H1 (cell line): ENCODE measurements at regions not wholly inside any gene's neighbourhood (a gene's known extent, or its start where the extent isn't known, plus 50 kb on each side); places are given as distances from the start of the nearest gene placed in this dataset.

Experiments
- CTCF ChIA-PET: fragments of 300-600 bp; sonication (Branson Sonifier 250); formaldehyde crosslinking; loops from one replicate; lab custom pipeline; 2021; ENCODE audit not compliant: partially characterized antibody; lab: Charles Lee
- POLR2A ChIA-PET: fragments of 300-600 bp; sonication (Branson Sonifier 250); formaldehyde crosslinking; loops from one replicate; lab custom pipeline; 2021; ENCODE audit warnings: inconsistent platforms; ENCODE audit not compliant: partially characterized antibody; lab: Charles Lee
- DNase-seq, 2 experiments: peaks; one replicate each; pipeline versions ENCODE4 v3.0.0 to v3.0.0-alpha.2; 2010 to 2022; ENCODE audit warnings: low spot score in 2 of 2, low read depth in 1 of 2, mixed read lengths in 1 of 2
- FAIRE-seq: peaks from 2 replicates; lab custom pipeline; 2011; peaks lifted over from hg19 to GRCh38; lab: Jason Lieb, UNC
- H2AFZ ChIP-seq: 2 replicates; pipeline ENCODE4 v1.8.1; 2012; ENCODE audit warnings: low read length, inconsistent platforms
- H2AK5ac ChIP-seq: 2 replicates; pipeline ENCODE4 v1.6.1; 2013; ENCODE audit warnings: low read depth, low read length
- H2BK120ac ChIP-seq: replicated peaks from 2 replicates; pipeline ENCODE3; 2013; ENCODE audit warnings: low read depth, low read length, inconsistent platforms
- H2BK12ac ChIP-seq: 2 replicates; pipeline ENCODE4 v1.6.1; 2013; ENCODE audit warnings: low read depth, low read length
- H2BK15ac ChIP-seq: 2 replicates; pipeline ENCODE4 v1.6.1; 2013; ENCODE audit warnings: low read length
- H2BK20ac ChIP-seq: 2 replicates; pipeline ENCODE4 v1.6.1; 2013; ENCODE audit warnings: low read length
- H2BK5ac ChIP-seq: 2 replicates; pipeline ENCODE4 v1.6.1; 2013; ENCODE audit warnings: low read depth, low read length
- H3K14ac ChIP-seq: 2 replicates; pipeline ENCODE4 v1.6.1; 2013; ENCODE audit warnings: inconsistent platforms; ENCODE audit not compliant: insufficient read length
- H3K18ac ChIP-seq: 2 replicates; pipeline ENCODE4 v1.6.1; 2013; ENCODE audit warnings: low read length; ENCODE audit errors: extremely low read depth
- H3K23ac ChIP-seq: 2 replicates; pipeline ENCODE4 v1.6.1; 2013; ENCODE audit warnings: inconsistent platforms; ENCODE audit not compliant: insufficient read length
- H3K23me2 ChIP-seq: 2 replicates; pipeline ENCODE4 v1.6.1; 2013; ENCODE audit warnings: low read depth, low read length
- H3K27ac ChIP-seq: 2 replicates; pipeline ENCODE4 v1.6.1; 2011; ENCODE audit warnings: low read depth, low read length, inconsistent platforms
- H3K27me3 ChIP-seq, 4 experiments: replicated peaks in 1 of 4; 1 replicate in 1 of 4; 2 replicates in 3 of 4; pipeline versions ENCODE4 v1.6.1 to v1.8.1; 2011 to 2013; ENCODE audit warnings: low read length in 3 of 4, mild to moderate bottlenecking in 3 of 4, inconsistent platforms in 2 of 4, mixed read lengths in 2 of 4, moderate library complexity in 1 of 4; ENCODE audit not compliant: control insufficient read depth in 3 of 4, insufficient read depth in 3 of 4; ENCODE audit errors: extremely low read depth in 1 of 4
- H3K36me3 ChIP-seq, 4 experiments: 2 replicates each; pipeline versions ENCODE4 v1.6.1 to v1.8.1; 2011 to 2013; ENCODE audit warnings: mild to moderate bottlenecking in 4 of 4, low read length in 3 of 4, moderate library complexity in 2 of 4, control low read depth in 1 of 4, inconsistent platforms in 1 of 4; ENCODE audit not compliant: insufficient read depth in 4 of 4, control insufficient read depth in 2 of 4
- H3K4ac ChIP-seq: replicated peaks from 2 replicates; pipeline ENCODE3; 2013; ENCODE audit warnings: low read length, low read depth, mixed read lengths, inconsistent platforms; ENCODE audit not compliant: insufficient read length
- H3K4me1 ChIP-seq, 4 experiments: replicated peaks in 1 of 4; 1 replicate in 1 of 4; 2 replicates in 3 of 4; pipeline versions ENCODE4 v1.6.1 to v1.8.1; 2011 to 2013; ENCODE audit warnings: low read length in 3 of 4, inconsistent platforms in 2 of 4, mixed read lengths in 1 of 4; ENCODE audit not compliant: insufficient read depth in 4 of 4, control insufficient read depth in 3 of 4
- H3K4me2 ChIP-seq, 2 experiments: 2 replicates each; pipeline versions ENCODE4 v1.6.1 to v1.8.1; 2011 to 2013; ENCODE audit warnings: low read depth in 2 of 2, low read length in 2 of 2, control low read depth in 1 of 2, inconsistent platforms in 1 of 2, mild to moderate bottlenecking in 1 of 2; ENCODE audit not compliant: insufficient read depth in 1 of 2
- H3K4me3 ChIP-seq, 4 experiments: fragments of 200-600, 300-600 bp in 1 of 4; sonication (generic), shearing (Covaris generic), sonication (Bioruptor Twin) in 1 of 4; 2 replicates each; pipeline versions ENCODE4 v1.5.1 to v1.8.1; 2011 to 2016; ENCODE audit warnings: low read length in 4 of 4, low read depth in 3 of 4, control low read depth in 2 of 4, inconsistent platforms in 2 of 4, mild to moderate bottlenecking in 2 of 4, mixed read lengths in 1 of 4, moderate library complexity in 1 of 4; ENCODE audit not compliant: insufficient read depth in 2 of 4; ENCODE audit errors: extremely low read depth in 1 of 4
- H3K56ac ChIP-seq: replicated peaks from 2 replicates; pipeline ENCODE3; 2013; ENCODE audit warnings: low read depth, mild to moderate bottlenecking, mixed read lengths, low read length, inconsistent platforms; ENCODE audit not compliant: insufficient read length
- H3K79me1 ChIP-seq: 2 replicates; pipeline ENCODE4 v1.6.1; 2013; ENCODE audit warnings: low read depth, low read length, control low read depth
- H3K79me2 ChIP-seq, 2 experiments: 2 replicates each; pipeline versions ENCODE4 v1.6.1 to v1.8.1; 2012 to 2013; ENCODE audit warnings: low read length in 2 of 2, mild to moderate bottlenecking in 2 of 2, inconsistent platforms in 1 of 2; ENCODE audit not compliant: insufficient read depth in 2 of 2, control insufficient read depth in 1 of 2
- H3K9ac ChIP-seq, 4 experiments: replicated peaks in 1 of 4; 1 replicate in 1 of 4; 2 replicates in 3 of 4; pipeline versions ENCODE4 v1.6.1 to v1.8.1; 2011 to 2013; ENCODE audit warnings: low read depth in 3 of 4, low read length in 3 of 4, control low read depth in 2 of 4, mild to moderate bottlenecking in 2 of 4, moderate library complexity in 2 of 4, inconsistent platforms in 1 of 4; ENCODE audit errors: extremely low read depth in 1 of 4
- H3K9me3 ChIP-seq, 2 experiments: 2 replicates each; pipeline versions ENCODE4 v1.6.1 to v1.8.1; 2012 to 2013; ENCODE audit warnings: mild to moderate bottlenecking in 2 of 2, moderate library complexity in 2 of 2, control low read depth in 1 of 2, inconsistent platforms in 1 of 2, low read depth in 1 of 2, low read length in 1 of 2, mixed read lengths in 1 of 2; ENCODE audit not compliant: insufficient read depth in 2 of 2
- H4K20me1 ChIP-seq, 2 experiments: replicated peaks in 1 of 2; 2 replicates each; pipeline versions ENCODE3 to v1.8.1; 2011 to 2013; ENCODE audit warnings: inconsistent platforms in 2 of 2, low read length in 2 of 2, mild to moderate bottlenecking in 1 of 2; ENCODE audit not compliant: insufficient read depth in 2 of 2, control insufficient read depth in 1 of 2
- H4K5ac ChIP-seq: 2 replicates; pipeline ENCODE4 v1.6.1; 2013; ENCODE audit warnings: low read length, low read depth, mixed read lengths, inconsistent platforms; ENCODE audit not compliant: insufficient read length
- H4K8ac ChIP-seq: 2 replicates; pipeline ENCODE4 v1.8.0; 2013; ENCODE audit warnings: mild to moderate bottlenecking, moderate library complexity, low read length, inconsistent platforms; ENCODE audit not compliant: insufficient read depth; ENCODE audit errors: extremely low read depth
- H4K91ac ChIP-seq: replicated peaks from 2 replicates; pipeline ENCODE3; 2013; ENCODE audit warnings: low read length, mixed read lengths, inconsistent platforms; ENCODE audit not compliant: insufficient read length
- BACH1 ChIP-seq: IDR thresholded peaks from 2 replicates; pipeline ENCODE4 v1.6.1; 2012; ENCODE audit warnings: low read length, improper control_type of control experiment
- CHD2 ChIP-seq: IDR thresholded peaks from 2 replicates; pipeline ENCODE4 v1.6.1; 2012; ENCODE audit warnings: low read length, improper control_type of control experiment
- GTF2F1 ChIP-seq: IDR thresholded peaks from 2 replicates; pipeline ENCODE4 v1.6.1; 2012; ENCODE audit warnings: low read depth, low read length, improper control_type of control experiment, borderline replicate concordance
- KDM5A ChIP-seq: fragments of 200-600 bp; IDR thresholded peaks from 2 replicates; pipeline ENCODE4 v1.7.1; 2012; ENCODE audit warnings: mild to moderate bottlenecking, low read length, inconsistent platforms, mixed read lengths
- PHF8 ChIP-seq: fragments of 200-600 bp; sonication (generic); conservative IDR thresholded peaks from 2 replicates; pipeline ENCODE4 v1.7.1; 2012; ENCODE audit warnings: low read depth, mild to moderate bottlenecking, inconsistent platforms, low read length, moderate library complexity
- POLR2AphosphoS5 ChIP-seq: IDR thresholded peaks from 2 replicates; pipeline ENCODE4 v1.6.1; 2011; ENCODE audit warnings: low read depth, low read length
- SRF ChIP-seq: IDR thresholded peaks from 2 replicates; pipeline ENCODE4 v1.6.1; 2011; ENCODE audit warnings: mild to moderate bottlenecking, low read depth, low read length, moderate library complexity
- TCF12 ChIP-seq: IDR thresholded peaks from 2 replicates; pipeline ENCODE4 v1.6.1; 2011; ENCODE audit warnings: low read depth, mild to moderate bottlenecking, low read length
- WGBS, 2 experiments: shearing (Covaris generic) in 1 of 2; methylation state at CpG; one replicate each; pipeline versions ENCODE4 v1.1.6 to v1.1.7; 2013 to 2015; ENCODE audit warnings: low lambda C conversion rate in 2 of 2, mixed read lengths in 2 of 2, inconsistent platforms in 1 of 2, low coverage in 1 of 2, missing lambda C conversion rate in 1 of 2; ENCODE audit not compliant: insufficient replicate concordance in 2 of 2, insufficient coverage in 1 of 2, insufficient read length in 1 of 2; ENCODE audit errors: extremely low coverage in 1 of 2, missing lambda C conversion rate in 1 of 2; 5-methylcytosine and 5-hydroxymethylcytosine counted together
- TF ChIP-seq, protein P1 (sequence below): IDR thresholded peaks from 2 replicates; pipeline ENCODE4 v1.6.1; 2011; ENCODE audit warnings: low read depth, mild to moderate bottlenecking, low read length; ENCODE audit not compliant: insufficient read depth

DNA sequence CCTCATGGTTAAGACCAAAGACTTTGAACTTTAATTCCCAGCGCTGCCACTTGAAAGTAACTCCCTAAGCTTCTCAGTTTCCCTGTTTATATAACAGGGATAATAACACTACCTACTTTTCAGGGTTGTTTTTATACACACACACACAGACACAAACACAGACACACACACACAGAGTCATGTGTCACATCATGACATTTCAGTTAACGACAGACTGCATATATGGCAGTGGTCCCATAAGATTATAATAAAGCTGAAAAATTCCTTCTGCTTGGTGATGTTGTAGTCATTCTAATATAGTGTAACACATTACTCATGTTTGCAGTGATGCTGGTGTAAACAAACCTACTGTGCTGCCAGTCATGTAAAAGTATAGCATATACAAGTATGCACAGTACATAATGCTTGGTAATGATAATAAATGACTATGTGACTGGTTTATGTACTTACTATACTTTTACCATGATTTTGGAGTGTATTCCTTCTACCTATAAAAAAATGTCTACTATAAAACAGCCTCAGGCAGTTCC, 89.2 kb upstream of the ITGA4 start:
- no peak for FAIRE-seq
- Histone ChIP-seq H2BK120ac (no peak overlapping the region), H4K20me1 (no peaks in the 10 kb centered on the region), H2AK5ac (no peak overlapping the region), H3K4me1 (no peaks in the 10 kb centered on the region), H3K56ac (no peak overlapping the region), H3K79me1 (no peaks in the 10 kb centered on the region), H4K91ac (no peak overlapping the region), H3K36me3 (no peaks in the 10 kb centered on the region), H3K4ac (no peak overlapping the region), H4K8ac (no peak overlapping the region), H3K23me2 (no peaks in the 10 kb centered on the region), H2AFZ (no peak overlapping the region; the same call in 1 of the 2 replicates), H3K27me3 (no peaks in the 10 kb centered on the region), H3K4me3 (no peak overlapping the region), H3K27ac (no peak overlapping the region), H2BK12ac (no peak overlapping the region), H3K23ac (no peak overlapping the region), H2BK20ac (no peak overlapping the region), H4K5ac (no peak overlapping the region), H3K9me3 (no peaks in the 10 kb centered on the region), H3K9ac (no peak overlapping the region), H2BK5ac (no peak overlapping the region), H3K4me2 (no peak overlapping the region), H3K79me2 (no peaks in the 10 kb centered on the region), H3K18ac (no peak overlapping the region), H2BK15ac (no peak overlapping the region), H3K14ac (no peak overlapping the region)
- CTCF ChIA-PET, result interaction anchor here (0.7 kb wide), 1 partner anchor 87 kb away, joined by 3 read pairs; no protein-coding TSS in a partner anchor
- WGBS, 2 experiments, result 95% methylated on average over 2 of the region's 2 CpGs; no CpG with 5 or more reads in 1 of the 2 experiments
- POLR2A ChIA-PET, result no interaction called here
- DNase-seq, result no peak
- TF ChIP-seq POLR2AphosphoS5 (no peak), GTF2F1 (no peak), BACH1 (no peak), TCF12 (no peak), SRF (no peak), CHD2 (no peak), PHF8 (no peak), KDM5A (no peak)
- TF ChIP-seq, protein P1, sequence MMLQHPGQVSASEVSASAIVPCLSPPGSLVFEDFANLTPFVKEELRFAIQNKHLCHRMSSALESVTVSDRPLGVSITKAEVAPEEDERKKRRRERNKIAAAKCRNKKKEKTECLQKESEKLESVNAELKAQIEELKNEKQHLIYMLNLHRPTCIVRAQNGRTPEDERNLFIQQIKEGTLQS, result no peak
